Stimulated activated memory B cell treated with anti-CD40 and anti-IgM and Interleukin-4, amounts not matched to agents 10 μg/mL and 1 μg/mL and 100 μg/mL, for 72 hours (primary cell): ENCODE measurements at regions not wholly inside any gene's neighbourhood (a gene's known extent, or its start where the extent isn't known, plus 50 kb on each side); places are given as distances from the start of the nearest gene placed in this dataset.
"Not testable (repeated sequence)": the region's sequence is repeated elsewhere in the genome, so short reads cannot be mapped to it uniquely, and the experiment has no call there.

Source experiments
- ATAC-seq: fragments of 150-1000 bp; cut with Tn5 transposase; 2 replicates; pipeline ENCODE4 v1.10.0; 2021
- H3K27ac Mint-ChIP-seq: one replicate; pipeline ENCODE4 v1.8.0; 2022; ENCODE audit warnings: mild to moderate bottlenecking, mixed read lengths
- H3K27me3 Mint-ChIP-seq: one replicate; pipeline ENCODE4 v1.8.0; 2022; ENCODE audit warnings: mixed read lengths
- H3K36me3 Mint-ChIP-seq: one replicate; pipeline ENCODE4 v1.8.0; 2022; ENCODE audit warnings: mixed read lengths
- H3K4me1 Mint-ChIP-seq: one replicate; pipeline ENCODE4 v1.8.0; 2022; ENCODE audit warnings: mixed read lengths
- H3K4me3 Mint-ChIP-seq: one replicate; pipeline ENCODE4 v1.8.0; 2022; ENCODE audit warnings: mild to moderate bottlenecking, moderate library complexity, mixed read lengths
- H3K9me3 Mint-ChIP-seq: one replicate; pipeline ENCODE4 v1.8.0; 2022; ENCODE audit warnings: mixed read lengths

- no peak overlapping the region for H3K27ac Mint-ChIP-seq
- H3K9me3 Mint-ChIP-seq, result no peaks in the 10 kb centered on the region
- H3K36me3 Mint-ChIP-seq, result no peaks in the 10 kb centered on the region
- no peaks in the 10 kb centered on the region for H3K27me3 Mint-ChIP-seq
- no peak overlapping the region for H3K4me3 Mint-ChIP-seq
- no peak for ATAC-seq
- H3K4me1 Mint-ChIP-seq, result no peaks in the 10 kb centered on the region
Measured at GRCh38 chr7:10484767-10485166, 488.9 kb upstream of the PHF14 start.

- H3K36me3 Mint-ChIP-seq, H3K4me1 Mint-ChIP-seq, H3K27me3 Mint-ChIP-seq, H3K27ac Mint-ChIP-seq, ATAC-seq, H3K4me3 Mint-ChIP-seq: not testable (repeated sequence)
- peaks cover 12% of the 10 kb centered on the region for H3K9me3 Mint-ChIP-seq
Measured at GRCh38 chr7:10501206-10501884, 472.3 kb upstream of the PHF14 start.

GRCh38 chr7:10507032-10507431 is 466.6 kb upstream of the PHF14 start:
- Mint-ChIP-seq H3K27ac (no peak overlapping the region), H3K4me1 (no peaks in the 10 kb centered on the region), H3K4me3 (no peak overlapping the region), H3K36me3 (no peaks in the 10 kb centered on the region), H3K9me3 (peaks cover 12% of the 10 kb centered on the region), H3K27me3 (no peaks in the 10 kb centered on the region)
- no peak for ATAC-seq

- Mint-ChIP-seq H3K27me3 (no peaks in the 10 kb centered on the region), H3K4me1 (no peaks in the 10 kb centered on the region), H3K9me3 (peaks cover 5% of the 10 kb centered on the region), H3K27ac (no peak overlapping the region), H3K36me3 (no peaks in the 10 kb centered on the region), H3K4me3 (no peak overlapping the region)
- ATAC-seq, result no peak
Measured at GRCh38 chr7:10521306-10521705, 452.4 kb upstream of the PHF14 start.

GRCh38 chr7:10533429-10533828 is 440.2 kb upstream of the PHF14 start:
- not testable (repeated sequence) for ATAC-seq, H3K4me3 Mint-ChIP-seq, H3K36me3 Mint-ChIP-seq, H3K9me3 Mint-ChIP-seq, H3K27me3 Mint-ChIP-seq, H3K27ac Mint-ChIP-seq, H3K4me1 Mint-ChIP-seq

DNA sequence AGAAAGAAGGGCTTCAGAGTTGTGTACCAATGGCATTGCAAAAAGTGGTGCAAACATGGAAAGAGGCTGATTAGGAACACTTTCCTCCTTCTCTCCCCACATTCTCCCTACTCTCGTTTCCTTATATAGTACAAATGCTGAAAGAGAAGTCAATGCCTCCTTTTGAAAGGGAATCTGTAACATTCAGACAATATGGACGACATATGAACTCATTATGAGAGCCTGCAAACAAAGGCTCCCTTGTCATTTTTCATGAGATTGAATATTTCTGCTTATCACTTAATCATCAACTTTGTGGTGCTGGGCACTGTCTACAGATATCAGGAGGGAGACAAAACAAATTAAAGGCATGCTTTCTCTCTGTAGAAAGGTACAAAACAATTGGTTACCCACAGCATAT is 437.1 kb upstream of the PHF14 start:
- Mint-ChIP-seq H3K9me3 (no peaks in the 10 kb centered on the region), H3K4me1 (no peaks in the 10 kb centered on the region), H3K36me3 (no peaks in the 10 kb centered on the region), H3K27ac (no peak overlapping the region), H3K4me3 (no peak overlapping the region), H3K27me3 (no peaks in the 10 kb centered on the region)
- ATAC-seq, result no peak

DNA sequence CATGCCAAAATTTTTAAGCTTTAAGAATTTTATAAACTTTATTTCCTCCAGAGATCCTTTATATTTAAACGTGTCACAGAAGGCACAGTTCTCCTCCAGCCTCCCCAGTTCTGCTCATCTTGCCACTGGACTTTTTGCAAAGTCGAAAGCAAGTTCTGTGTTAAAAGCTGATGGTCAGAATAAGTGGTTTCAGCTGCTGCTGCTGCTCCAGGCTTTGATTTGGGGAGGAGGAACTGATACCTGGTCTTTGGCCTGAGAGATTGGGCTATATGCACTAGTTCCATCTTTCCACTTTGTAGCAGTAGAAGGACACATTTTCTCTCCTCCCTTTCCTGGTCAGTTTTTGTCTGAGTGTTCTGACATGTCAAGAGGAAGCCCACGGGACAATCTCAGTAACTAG is 435.9 kb upstream of the PHF14 start:
- H3K36me3 Mint-ChIP-seq, result no peaks in the 10 kb centered on the region
- no peaks in the 10 kb centered on the region for H3K4me1 Mint-ChIP-seq
- H3K27me3 Mint-ChIP-seq, result no peaks in the 10 kb centered on the region
- H3K9me3 Mint-ChIP-seq, result no peaks in the 10 kb centered on the region
- no peak for ATAC-seq
- no peak overlapping the region for H3K27ac Mint-ChIP-seq
- H3K4me3 Mint-ChIP-seq, result no peak overlapping the region

- H3K9me3 Mint-ChIP-seq, result no peaks in the 10 kb centered on the region
- H3K36me3 Mint-ChIP-seq, result no peaks in the 10 kb centered on the region
- no peak overlapping the region for H3K27ac Mint-ChIP-seq
- no peaks in the 10 kb centered on the region for H3K4me1 Mint-ChIP-seq
- H3K4me3 Mint-ChIP-seq, result no peak overlapping the region
- ATAC-seq, result no peak
- H3K27me3 Mint-ChIP-seq, result no peaks in the 10 kb centered on the region
Measured at GRCh38 chr7:10557375-10557774, 416.3 kb upstream of the PHF14 start.

GRCh38 chr7:10560497-10560896 is 413.2 kb upstream of the PHF14 start:
- peaks cover 2% of the 10 kb centered on the region for H3K9me3 Mint-ChIP-seq
- H3K27ac Mint-ChIP-seq, result no peak overlapping the region
- H3K27me3 Mint-ChIP-seq, result no peaks in the 10 kb centered on the region
- no peaks in the 10 kb centered on the region for H3K36me3 Mint-ChIP-seq
- no peak for ATAC-seq
- no peaks in the 10 kb centered on the region for H3K4me1 Mint-ChIP-seq
- H3K4me3 Mint-ChIP-seq, result no peak overlapping the region

- no peaks in the 10 kb centered on the region for H3K27me3 Mint-ChIP-seq
- ATAC-seq, result no peak
- no peaks in the 10 kb centered on the region for H3K4me1 Mint-ChIP-seq
- no peaks in the 10 kb centered on the region for H3K36me3 Mint-ChIP-seq
- peaks cover 7% of the 10 kb centered on the region for H3K9me3 Mint-ChIP-seq
- H3K4me3 Mint-ChIP-seq, result no peak overlapping the region
- no peak overlapping the region for H3K27ac Mint-ChIP-seq
Measured at GRCh38 chr7:10568891-10569290, 404.8 kb upstream of the PHF14 start.

DNA sequence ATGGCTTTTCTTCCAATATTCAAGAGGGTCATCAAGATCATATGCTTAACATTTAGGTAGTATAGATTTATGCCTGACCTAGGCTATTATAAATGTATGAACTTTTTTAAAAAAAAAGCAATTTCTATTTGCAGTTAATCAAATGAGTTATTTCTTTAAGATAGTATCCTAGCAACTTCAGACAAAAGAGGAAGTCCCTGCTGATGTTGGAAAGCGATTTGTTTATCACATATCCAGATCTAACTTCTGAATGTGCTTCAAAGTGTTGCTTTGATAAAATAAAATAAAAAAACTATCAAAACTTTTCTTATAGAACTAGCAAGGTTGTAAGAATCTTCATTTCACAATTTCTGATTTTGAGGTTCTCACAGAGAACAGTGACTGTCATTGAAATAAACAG is 401.9 kb upstream of the PHF14 start:
- H3K4me3 Mint-ChIP-seq, result no peak overlapping the region
- no peaks in the 10 kb centered on the region for H3K4me1 Mint-ChIP-seq
- H3K27me3 Mint-ChIP-seq, result no peaks in the 10 kb centered on the region
- H3K36me3 Mint-ChIP-seq, result no peaks in the 10 kb centered on the region
- no peak overlapping the region for H3K27ac Mint-ChIP-seq
- no peaks in the 10 kb centered on the region for H3K9me3 Mint-ChIP-seq
- no peak for ATAC-seq

DNA sequence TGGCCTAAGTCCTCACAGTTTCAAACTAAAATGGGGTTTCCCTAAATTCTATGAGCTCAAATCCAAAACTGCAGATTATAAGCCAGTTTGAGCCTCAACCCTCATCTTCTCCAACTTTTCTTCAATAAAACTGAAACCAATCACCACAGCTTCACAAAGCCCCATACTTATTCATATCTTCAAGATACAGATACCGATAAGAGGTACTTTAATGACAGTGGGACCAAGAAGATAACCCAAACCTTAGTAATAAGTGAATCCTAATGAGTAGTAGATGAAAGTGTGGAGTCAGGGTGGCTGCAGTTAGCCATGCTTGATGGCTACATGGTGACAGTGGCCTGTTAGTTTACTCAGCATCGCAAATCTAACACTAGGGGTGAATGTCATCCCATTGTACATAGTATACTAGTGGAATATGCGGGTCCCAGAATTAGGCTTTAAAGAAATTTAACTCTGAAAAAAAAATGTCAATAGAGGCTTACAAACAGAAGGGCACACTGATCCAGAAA is 395.8 kb upstream of the PHF14 start:
- Mint-ChIP-seq H3K36me3 (no peaks in the 10 kb centered on the region), H3K27me3 (no peaks in the 10 kb centered on the region), H3K4me3 (no peak overlapping the region), H3K27ac (no peak overlapping the region), H3K9me3 (no peaks in the 10 kb centered on the region), H3K4me1 (no peaks in the 10 kb centered on the region)
- no peak for ATAC-seq

DNA sequence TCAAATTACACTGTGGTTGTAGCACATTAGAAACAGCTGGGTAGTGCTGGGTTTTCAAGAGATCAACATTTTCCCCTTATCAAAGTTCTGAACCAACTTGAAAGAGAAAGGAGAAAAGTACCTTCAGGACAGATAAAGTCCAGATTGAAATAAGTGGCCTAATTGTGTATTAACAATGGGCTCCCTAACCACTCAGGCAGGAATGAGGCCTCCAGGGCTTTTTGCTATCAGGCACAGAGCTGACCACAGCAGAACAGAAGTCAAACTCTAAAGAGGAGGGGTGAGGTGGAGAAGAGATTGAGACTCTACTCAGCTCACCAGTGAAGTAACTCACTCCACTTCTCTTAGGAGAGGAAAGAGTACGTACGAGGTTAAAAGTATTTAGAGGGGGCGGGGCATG is 394.1 kb upstream of the PHF14 start:
- ATAC-seq, result no peak
- H3K4me1 Mint-ChIP-seq, result no peaks in the 10 kb centered on the region
- no peak overlapping the region for H3K4me3 Mint-ChIP-seq
- H3K27me3 Mint-ChIP-seq, result no peaks in the 10 kb centered on the region
- H3K36me3 Mint-ChIP-seq, result no peaks in the 10 kb centered on the region
- H3K27ac Mint-ChIP-seq, result no peak overlapping the region
- H3K9me3 Mint-ChIP-seq, result no peaks in the 10 kb centered on the region

DNA sequence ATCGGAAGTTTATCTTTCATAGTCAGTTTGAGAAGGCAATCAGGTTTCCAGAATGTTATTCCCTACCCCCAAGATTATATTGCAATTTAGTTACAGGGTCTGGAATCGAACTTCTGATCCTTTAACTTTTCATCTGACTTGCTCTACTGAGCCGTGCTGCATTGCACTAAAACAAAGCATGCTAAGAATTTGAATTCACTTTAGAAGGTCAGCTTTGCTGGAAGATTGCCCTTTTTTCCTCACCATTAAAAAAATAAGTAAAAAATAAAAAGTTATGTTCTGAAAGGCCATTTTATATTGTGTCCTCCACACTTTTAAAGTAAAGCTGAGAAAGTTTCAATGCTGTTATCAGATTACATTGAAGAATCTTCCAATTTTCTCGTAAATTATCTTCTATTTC is 388.8 kb upstream of the PHF14 start:
- Mint-ChIP-seq H3K27me3 (no peaks in the 10 kb centered on the region), H3K9me3 (no peaks in the 10 kb centered on the region), H3K27ac (no peak overlapping the region), H3K4me3 (no peak overlapping the region), H3K4me1 (no peaks in the 10 kb centered on the region), H3K36me3 (no peaks in the 10 kb centered on the region)
- ATAC-seq, result no peak

DNA sequence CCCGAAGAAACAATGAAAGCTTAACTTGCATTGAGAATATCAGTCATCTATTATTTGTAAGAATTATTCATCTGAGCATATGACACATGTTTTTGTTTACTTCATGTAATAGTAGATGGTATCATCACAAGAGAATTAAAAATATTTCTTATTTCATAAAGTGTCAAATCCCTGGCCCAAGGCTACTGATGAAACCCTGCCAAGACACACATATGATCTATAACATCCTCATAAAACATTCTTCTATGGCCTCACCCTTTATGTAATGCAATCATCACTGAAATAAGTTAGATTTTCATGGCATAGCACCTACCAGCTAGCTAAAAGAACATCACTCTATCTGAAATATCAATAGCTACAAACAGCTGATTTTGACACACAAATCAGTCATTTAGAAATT is 385.6 kb upstream of the PHF14 start:
- Mint-ChIP-seq H3K27ac (no peak overlapping the region), H3K4me1 (no peaks in the 10 kb centered on the region), H3K4me3 (no peak overlapping the region), H3K36me3 (no peaks in the 10 kb centered on the region), H3K9me3 (no peaks in the 10 kb centered on the region), H3K27me3 (no peaks in the 10 kb centered on the region)
- no peak for ATAC-seq

- no peaks in the 10 kb centered on the region for H3K4me1 Mint-ChIP-seq
- H3K27ac Mint-ChIP-seq, result no peak overlapping the region
- no peaks in the 10 kb centered on the region for H3K36me3 Mint-ChIP-seq
- H3K9me3 Mint-ChIP-seq, result no peaks in the 10 kb centered on the region
- ATAC-seq, result no peak
- H3K27me3 Mint-ChIP-seq, result no peaks in the 10 kb centered on the region
- no peak overlapping the region for H3K4me3 Mint-ChIP-seq
Measured at GRCh38 chr7:10592604-10593003, 381.1 kb upstream of the PHF14 start.

GRCh38 chr7:10593080-10593479 is 380.6 kb upstream of the PHF14 start:
- Mint-ChIP-seq H3K27me3 (no peaks in the 10 kb centered on the region), H3K36me3 (no peaks in the 10 kb centered on the region), H3K27ac (no peak overlapping the region), H3K4me1 (no peaks in the 10 kb centered on the region), H3K9me3 (no peaks in the 10 kb centered on the region), H3K4me3 (no peak overlapping the region)
- ATAC-seq, result no peak
